ENCODE measurements at regions not wholly inside any gene's neighbourhood (a gene's known extent, or its start where the extent isn't known, plus 50 kb on each side); places are given as distances from the start of the nearest gene placed in this dataset.

DNA sequence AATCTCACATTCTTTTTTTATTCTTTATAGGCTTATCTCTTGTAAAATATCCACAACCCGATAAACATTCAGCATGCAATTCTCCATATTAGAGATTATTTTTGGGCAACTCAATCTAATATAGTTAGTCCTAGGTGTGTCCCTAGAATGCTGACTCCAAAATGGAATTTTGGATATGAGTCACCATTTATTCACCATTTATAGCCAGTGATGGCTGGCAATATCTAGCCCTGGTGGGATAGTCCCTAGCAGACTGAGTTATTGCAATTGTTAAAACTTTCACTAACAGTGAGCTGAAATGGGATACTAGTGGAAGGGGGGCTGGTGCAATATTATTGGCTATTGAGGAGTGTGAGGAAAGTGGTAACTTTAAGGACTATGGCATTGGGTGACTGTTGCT, 401.6 kb downstream of the SLC4A3 start:
- H3K4me3 ChIP-seq (ENCODE audit: low read length): no peak overlapping the region
- H3K9me2 ChIP-seq (replicated peaks; ENCODE audit: control insufficient read depth, low read length): no peaks in the 10 kb centered on the region
- TF ChIP-seq EZH2phosphoT487 (IDR thresholded peaks at IDR 0.05; ENCODE audit: borderline replicate concordance, low read length): no peak
- TF ChIP-seq, protein P1, sequence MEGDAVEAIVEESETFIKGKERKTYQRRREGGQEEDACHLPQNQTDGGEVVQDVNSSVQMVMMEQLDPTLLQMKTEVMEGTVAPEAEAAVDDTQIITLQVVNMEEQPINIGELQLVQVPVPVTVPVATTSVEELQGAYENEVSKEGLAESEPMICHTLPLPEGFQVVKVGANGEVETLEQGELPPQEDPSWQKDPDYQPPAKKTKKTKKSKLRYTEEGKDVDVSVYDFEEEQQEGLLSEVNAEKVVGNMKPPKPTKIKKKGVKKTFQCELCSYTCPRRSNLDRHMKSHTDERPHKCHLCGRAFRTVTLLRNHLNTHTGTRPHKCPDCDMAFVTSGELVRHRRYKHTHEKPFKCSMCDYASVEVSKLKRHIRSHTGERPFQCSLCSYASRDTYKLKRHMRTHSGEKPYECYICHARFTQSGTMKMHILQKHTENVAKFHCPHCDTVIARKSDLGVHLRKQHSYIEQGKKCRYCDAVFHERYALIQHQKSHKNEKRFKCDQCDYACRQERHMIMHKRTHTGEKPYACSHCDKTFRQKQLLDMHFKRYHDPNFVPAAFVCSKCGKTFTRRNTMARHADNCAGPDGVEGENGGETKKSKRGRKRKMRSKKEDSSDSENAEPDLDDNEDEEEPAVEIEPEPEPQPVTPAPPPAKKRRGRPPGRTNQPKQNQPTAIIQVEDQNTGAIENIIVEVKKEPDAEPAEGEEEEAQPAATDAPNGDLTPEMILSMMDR (IDR thresholded peaks at IDR 0.05; ENCODE audit: low read depth, low read length, poor library complexity, severe bottlenecking): no peak
- no peaks in the 10 kb centered on the region for H3K79me2 ChIP-seq (ENCODE audit: control insufficient read depth, low read length)
- H3K4me1 ChIP-seq (ENCODE audit: control insufficient read depth, low read length): no peaks in the 10 kb centered on the region
- no peak overlapping the region for H3K4me2 ChIP-seq (ENCODE audit: low read length)
- no peaks in the 10 kb centered on the region for H3F3A ChIP-seq (ENCODE audit: control insufficient read depth, insufficient read depth)
- H3K27ac ChIP-seq (ENCODE audit: low read depth, low read length): no peak overlapping the region
- H3K36me3 ChIP-seq (ENCODE audit: control insufficient read depth, low read length): no peaks in the 10 kb centered on the region
- H4K20me1 ChIP-seq (ENCODE audit: control insufficient read depth, insufficient read depth, low read depth, low read length): no peaks in the 10 kb centered on the region
- H3K27me3 ChIP-seq (ENCODE audit: control insufficient read depth, low read length): no peaks in the 10 kb centered on the region
- no peaks in the 10 kb centered on the region for H3K9me3 ChIP-seq (ENCODE audit: control insufficient read depth, insufficient read depth, low read length)

DNA sequence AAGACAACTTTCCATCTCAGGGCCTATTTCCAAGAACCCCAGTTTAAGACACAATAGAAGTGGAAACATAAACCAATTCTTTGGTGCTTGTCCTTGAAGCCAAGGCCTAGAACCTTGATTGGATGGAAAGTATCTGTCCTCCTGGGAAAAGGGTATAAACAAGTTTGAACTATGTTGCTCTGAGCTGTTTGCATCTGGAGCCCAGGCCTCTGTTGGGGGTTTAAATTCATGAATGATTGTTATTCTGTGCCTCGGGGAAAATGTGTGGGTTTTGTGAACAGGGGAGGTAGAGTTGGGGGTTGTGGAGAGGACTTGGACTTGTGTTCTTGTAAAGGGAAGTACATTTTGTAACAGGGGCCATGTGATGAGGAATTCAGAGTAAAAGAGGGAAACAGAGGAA, 406.1 kb downstream of the SLC4A3 start:
- Histone ChIP-seq H3F3A (ENCODE audit: control insufficient read depth, insufficient read depth) (no peaks in the 10 kb centered on the region), H3K4me2 (ENCODE audit: low read length) (no peak overlapping the region), H3K27me3 (ENCODE audit: control insufficient read depth, low read length) (no peaks in the 10 kb centered on the region), H3K36me3 (ENCODE audit: control insufficient read depth, low read length) (no peaks in the 10 kb centered on the region), H3K27ac (ENCODE audit: low read depth, low read length) (no peak overlapping the region), H3K4me1 (ENCODE audit: control insufficient read depth, low read length) (no peaks in the 10 kb centered on the region), H3K9me3 (ENCODE audit: control insufficient read depth, insufficient read depth, low read length) (no peaks in the 10 kb centered on the region), H3K9me2 (replicated peaks; ENCODE audit: control insufficient read depth, low read length) (no peaks in the 10 kb centered on the region), H4K20me1 (ENCODE audit: control insufficient read depth, insufficient read depth, low read depth, low read length) (no peaks in the 10 kb centered on the region), H3K79me2 (ENCODE audit: control insufficient read depth, low read length) (no peaks in the 10 kb centered on the region), H3K4me3 (ENCODE audit: low read length) (no peak overlapping the region)
- TF ChIP-seq EZH2phosphoT487 (IDR thresholded peaks at IDR 0.05; ENCODE audit: borderline replicate concordance, low read length): no peak
- TF ChIP-seq, protein P1 (IDR thresholded peaks at IDR 0.05; ENCODE audit: low read depth, low read length, poor library complexity, severe bottlenecking): no peak

DNA sequence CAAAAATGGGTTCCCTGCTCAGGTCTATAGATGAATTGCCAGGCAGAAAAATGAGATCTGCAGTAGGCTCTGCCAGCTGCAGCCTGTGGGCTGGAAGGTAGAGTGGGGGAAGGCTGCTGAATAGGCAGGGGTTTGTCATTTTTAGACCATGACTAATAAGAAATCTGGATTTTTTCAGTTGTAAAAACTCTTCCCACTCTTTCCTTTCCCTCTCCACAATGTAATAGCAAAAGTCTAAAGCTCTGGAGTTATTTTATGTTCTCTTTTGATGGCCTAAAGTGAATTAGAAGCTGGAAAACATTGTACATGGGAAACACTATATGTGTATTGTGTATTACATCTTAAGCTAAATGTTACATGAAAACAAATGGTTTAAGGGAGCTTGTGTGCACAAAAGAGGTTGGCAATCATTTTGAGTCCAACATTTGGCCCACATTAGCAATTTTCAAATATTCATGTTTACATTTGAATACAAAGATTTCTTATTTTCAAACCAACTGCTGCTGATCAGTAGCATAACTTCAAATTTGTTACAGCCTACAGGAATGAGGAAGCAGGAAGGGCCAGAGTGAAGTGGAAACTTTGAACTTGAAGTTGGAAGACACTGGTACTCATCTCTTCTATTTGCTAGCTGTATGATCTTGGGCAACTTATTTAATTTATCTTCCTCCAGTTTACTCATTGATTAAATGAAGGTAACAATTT, 407.1 kb downstream of the SLC4A3 start:
- H3K4me3 ChIP-seq (ENCODE audit: low read length): no peak overlapping the region
- H3K9me2 ChIP-seq (replicated peaks; ENCODE audit: control insufficient read depth, low read length): no peaks in the 10 kb centered on the region
- no peaks in the 10 kb centered on the region for H3F3A ChIP-seq (ENCODE audit: control insufficient read depth, insufficient read depth)
- H4K20me1 ChIP-seq (ENCODE audit: control insufficient read depth, insufficient read depth, low read depth, low read length): no peaks in the 10 kb centered on the region
- no peak overlapping the region for H3K4me2 ChIP-seq (ENCODE audit: low read length)
- no peaks in the 10 kb centered on the region for H3K4me1 ChIP-seq (ENCODE audit: control insufficient read depth, low read length)
- H3K36me3 ChIP-seq (ENCODE audit: control insufficient read depth, low read length): no peaks in the 10 kb centered on the region
- H3K27ac ChIP-seq (ENCODE audit: low read depth, low read length): no peak overlapping the region
- no peaks in the 10 kb centered on the region for H3K27me3 ChIP-seq (ENCODE audit: control insufficient read depth, low read length)
- no peaks in the 10 kb centered on the region for H3K79me2 ChIP-seq (ENCODE audit: control insufficient read depth, low read length)
- no peak for TF ChIP-seq EZH2phosphoT487 (IDR thresholded peaks at IDR 0.05; ENCODE audit: borderline replicate concordance, low read length)
- TF ChIP-seq, protein P1 (IDR thresholded peaks at IDR 0.05; ENCODE audit: low read depth, low read length, poor library complexity, severe bottlenecking): no peak
- no peaks in the 10 kb centered on the region for H3K9me3 ChIP-seq (ENCODE audit: control insufficient read depth, insufficient read depth, low read length)
